Vagina (tissue), 2 donors: ENCODE measurements at regions not wholly inside any gene's neighbourhood (a gene's known extent, or its start where the extent isn't known, plus 50 kb on each side); places are given as distances from the start of the nearest gene placed in this dataset.

ENCODE experiments used
- POLR2A ChIP-seq, 2 donors: fragments of 450-650 bp; IDR thresholded peaks; one replicate each; pipeline ENCODE4 v1.6.1; 2017; ENCODE audit warnings: antibody characterized with exemption in 2 of 2, mild to moderate bottlenecking in 2 of 2, moderate library complexity in 2 of 2
- TF ChIP-seq, protein P1 (sequence below), 3 experiments: fragments of 450-650 bp in 2 of 3; fragments of 200-600 bp in 1 of 3; sonication (generic) in 1 of 3; IDR thresholded peaks; one replicate each; pipeline ENCODE4 v1.5.1; 2017 to 2019; ENCODE audit warnings: antibody characterized with exemption in 3 of 3, mild to moderate bottlenecking in 2 of 3, moderate library complexity in 2 of 3

GRCh38 chr4:153880983-153881382, 92.1 kb upstream of the SFRP2 start:
- TF ChIP-seq, protein P1, sequence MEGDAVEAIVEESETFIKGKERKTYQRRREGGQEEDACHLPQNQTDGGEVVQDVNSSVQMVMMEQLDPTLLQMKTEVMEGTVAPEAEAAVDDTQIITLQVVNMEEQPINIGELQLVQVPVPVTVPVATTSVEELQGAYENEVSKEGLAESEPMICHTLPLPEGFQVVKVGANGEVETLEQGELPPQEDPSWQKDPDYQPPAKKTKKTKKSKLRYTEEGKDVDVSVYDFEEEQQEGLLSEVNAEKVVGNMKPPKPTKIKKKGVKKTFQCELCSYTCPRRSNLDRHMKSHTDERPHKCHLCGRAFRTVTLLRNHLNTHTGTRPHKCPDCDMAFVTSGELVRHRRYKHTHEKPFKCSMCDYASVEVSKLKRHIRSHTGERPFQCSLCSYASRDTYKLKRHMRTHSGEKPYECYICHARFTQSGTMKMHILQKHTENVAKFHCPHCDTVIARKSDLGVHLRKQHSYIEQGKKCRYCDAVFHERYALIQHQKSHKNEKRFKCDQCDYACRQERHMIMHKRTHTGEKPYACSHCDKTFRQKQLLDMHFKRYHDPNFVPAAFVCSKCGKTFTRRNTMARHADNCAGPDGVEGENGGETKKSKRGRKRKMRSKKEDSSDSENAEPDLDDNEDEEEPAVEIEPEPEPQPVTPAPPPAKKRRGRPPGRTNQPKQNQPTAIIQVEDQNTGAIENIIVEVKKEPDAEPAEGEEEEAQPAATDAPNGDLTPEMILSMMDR (IDR thresholded peaks at IDR 0.05) = no peak
- no peak for TF ChIP-seq POLR2A (IDR thresholded peaks at IDR 0.05)
